HG02759 (cell line): ENCODE measurements at regions not wholly inside any gene's neighbourhood (a gene's known extent, or its start where the extent isn't known, plus 50 kb on each side); places are given as distances from the start of the nearest gene placed in this dataset.

ENCODE experiments used
- ATAC-seq: cut with Tn5 transposase; IDR thresholded peaks from one replicate; pipeline ENCODE4 v1.9.1; 2021; ENCODE audit warnings: mild to moderate bottlenecking, moderate library complexity; ENCODE audit not compliant: unreplicated experiment

GRCh38 chr5:5968981-5969380 is 409.4 kb downstream of the MED10 start:
- ATAC-seq = no peak

- no peak for ATAC-seq
Observed at GRCh38 chr5:5967944-5968343, 410.4 kb downstream of the MED10 start.

GRCh38 chr5:5967373-5967772 is 411.0 kb downstream of the MED10 start:
- ATAC-seq = no peak

GRCh38 chr5:5965132-5965531 is 413.2 kb downstream of the MED10 start:
- no peak for ATAC-seq

- no peak for ATAC-seq
Observed at GRCh38 chr5:5964347-5964746, 414.0 kb downstream of the MED10 start.

- no peak for ATAC-seq
Observed at GRCh38 chr5:5957737-5958136, 420.6 kb downstream of the MED10 start.

- no peak for ATAC-seq
Observed at GRCh38 chr5:5954275-5954598, 424.1 kb downstream of the MED10 start.

DNA sequence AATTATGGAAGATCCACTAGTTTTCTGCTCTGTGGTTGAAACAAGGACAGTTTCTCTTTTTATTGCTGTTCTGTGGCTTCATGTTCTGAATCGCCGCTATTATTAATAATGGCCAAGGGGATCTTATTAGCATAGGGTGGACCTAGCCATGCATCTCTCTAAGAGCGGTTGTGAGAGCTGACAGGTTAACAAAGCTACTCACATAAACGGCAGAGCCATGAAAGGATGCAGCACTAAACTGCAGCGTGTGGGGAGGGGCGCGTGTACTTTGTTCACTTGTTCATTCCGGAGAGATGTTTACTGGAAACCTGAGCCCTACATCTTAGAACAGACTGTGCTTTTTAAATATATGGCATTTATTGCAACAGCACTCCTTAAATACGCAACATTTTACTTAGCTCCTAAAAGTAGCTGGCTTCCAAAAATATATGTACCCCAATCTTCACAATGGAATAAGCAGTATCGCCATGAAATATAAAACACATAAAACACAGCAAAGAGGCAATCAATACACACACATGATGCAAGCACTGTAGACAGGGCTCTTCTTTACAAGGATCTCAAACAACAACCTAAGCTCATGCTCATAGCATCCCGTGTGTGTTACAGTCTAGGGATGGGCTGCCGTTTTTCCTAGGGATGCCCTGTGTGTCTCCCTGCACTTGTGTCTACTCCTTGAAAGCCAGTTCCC is 424.6 kb downstream of the MED10 start:
- no peak for ATAC-seq

DNA sequence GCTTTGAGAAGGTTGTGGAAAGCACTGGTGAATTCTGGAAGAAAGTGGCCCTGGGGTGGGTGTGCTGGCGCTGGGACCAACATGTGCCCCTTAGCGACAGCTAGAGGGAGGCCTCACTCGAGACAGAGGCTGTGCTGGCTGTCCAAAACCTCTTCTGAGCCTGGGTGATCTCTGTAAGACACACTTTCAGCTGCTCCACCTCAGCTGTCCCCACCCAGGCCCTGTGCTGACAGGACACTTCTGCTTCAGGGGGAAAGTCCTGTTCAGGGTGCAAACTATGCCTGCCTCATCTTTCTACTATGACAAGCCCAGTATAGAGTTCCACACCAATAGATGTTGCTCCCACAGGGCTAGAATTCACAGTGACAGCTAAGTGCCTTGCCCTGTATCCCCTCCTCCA is 426.4 kb downstream of the MED10 start:
- no peak for ATAC-seq

DNA sequence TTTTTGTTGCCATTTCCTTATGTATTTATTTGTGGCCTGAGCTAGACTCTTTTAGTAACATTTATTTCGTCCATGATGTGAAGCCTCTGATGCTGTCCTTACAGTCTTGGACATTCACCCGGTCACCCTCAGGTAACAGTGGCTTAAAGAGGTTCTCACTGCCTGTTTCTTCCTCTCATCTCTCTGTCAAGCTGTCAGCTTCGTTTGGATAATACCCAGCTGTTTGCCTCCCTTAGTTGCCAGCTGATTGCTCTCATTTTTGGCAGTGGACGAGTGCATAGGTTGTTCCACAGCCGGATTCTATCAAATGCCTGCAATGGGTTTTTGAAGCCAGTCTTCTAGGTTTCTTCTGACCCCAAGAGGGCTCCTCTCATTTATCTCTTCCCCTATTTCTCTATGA is 427.7 kb downstream of the MED10 start:
- ATAC-seq = no peak

- no peak for ATAC-seq
Observed at GRCh38 chr5:5941486-5941885, 436.9 kb downstream of the MED10 start.

DNA sequence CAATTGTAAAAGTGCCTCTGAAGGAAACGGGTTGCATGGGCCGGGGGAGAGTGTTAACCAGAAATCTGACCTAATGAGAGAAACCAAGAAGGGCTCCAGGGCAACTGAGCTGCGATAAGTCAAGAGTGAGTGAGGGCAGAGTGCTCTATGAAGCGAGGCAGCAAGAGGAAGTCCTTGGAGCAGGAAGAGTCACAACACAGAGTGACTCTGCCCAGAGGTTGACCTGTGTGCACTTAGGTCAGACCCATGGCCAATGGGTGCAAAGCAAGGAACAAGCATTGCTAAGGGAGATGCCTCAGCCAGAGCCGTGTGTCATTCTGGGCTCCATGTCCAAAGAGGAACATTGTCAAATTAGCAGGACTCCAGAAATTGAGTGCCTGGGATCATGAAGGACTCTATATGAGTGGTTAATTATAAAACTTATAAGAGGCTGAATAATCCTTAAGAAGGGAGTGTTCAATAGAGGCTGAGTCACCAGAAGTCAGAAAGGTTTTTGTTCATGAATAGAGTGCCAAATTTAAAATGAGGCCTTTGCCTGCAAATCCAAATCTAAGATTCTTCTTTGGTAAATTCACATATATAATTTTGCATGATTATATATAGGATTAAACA is 438.5 kb downstream of the MED10 start:
- ATAC-seq = no peak

DNA sequence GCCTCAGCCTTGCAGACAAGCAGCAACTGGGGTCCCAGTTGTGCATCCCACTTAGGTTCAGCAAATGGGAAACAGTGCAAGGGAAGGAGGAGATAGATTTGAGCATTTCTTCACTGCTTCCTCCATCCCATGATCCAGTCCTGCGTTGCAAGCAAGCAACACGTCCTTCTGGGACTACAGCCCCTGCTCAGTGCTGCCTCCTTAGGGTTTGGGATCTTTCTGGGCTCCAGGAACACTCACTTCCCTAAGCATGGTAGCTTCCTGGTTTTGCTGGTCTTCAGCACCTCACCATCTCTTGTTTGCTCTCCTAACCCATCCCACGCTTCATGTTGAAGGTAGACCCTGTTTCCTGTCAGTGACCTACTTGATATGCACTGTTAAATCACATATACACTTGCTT is 444.7 kb downstream of the MED10 start:
- ATAC-seq = no peak

GRCh38 chr5:5932824-5933223 is 445.5 kb downstream of the MED10 start:
- no peak for ATAC-seq

GRCh38 chr5:5930561-5930960 is 447.8 kb downstream of the MED10 start:
- no peak for ATAC-seq

- ATAC-seq = no peak
Observed at GRCh38 chr5:5929291-5930020, 448.9 kb downstream of the MED10 start.

GRCh38 chr5:5925191-5925590 is 453.2 kb downstream of the MED10 start:
- no peak for ATAC-seq

GRCh38 chr5:5919411-5919810 is 458.9 kb downstream of the MED10 start:
- ATAC-seq = no peak

DNA sequence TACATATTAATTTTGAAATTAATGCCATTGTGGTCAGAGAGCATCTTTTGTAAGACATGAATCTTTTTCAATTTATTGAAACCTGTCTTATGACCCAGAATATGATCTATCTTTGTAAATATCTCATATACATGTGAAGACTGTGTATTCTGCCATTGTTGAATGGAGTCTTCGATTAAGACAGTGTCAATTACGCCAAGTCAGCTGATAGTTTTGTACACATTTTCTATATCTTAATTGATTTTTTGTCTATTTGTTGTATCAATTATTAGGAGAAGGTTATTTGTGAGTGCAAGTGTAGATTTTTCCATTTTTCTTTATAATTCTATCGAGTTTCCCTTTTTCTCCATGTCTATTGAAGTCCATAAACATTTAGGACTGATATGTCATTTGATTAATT is 471.6 kb downstream of the MED10 start:
- ATAC-seq = no peak

GRCh38 chr5:5905186-5905585 is 473.2 kb downstream of the MED10 start:
- ATAC-seq = no peak

- no peak for ATAC-seq
Observed at GRCh38 chr5:5904113-5904512, 474.2 kb downstream of the MED10 start.
